OCI-LY3 (cell line): ENCODE measurements at regions not wholly inside any gene's neighbourhood (a gene's known extent, or its start where the extent isn't known, plus 50 kb on each side); places are given as distances from the start of the nearest gene placed in this dataset.

Source experiments
- H2AFZ ChIP-seq: fragments of 200-600, 300-600 bp; shearing (Covaris generic); 2 replicates; pipeline ENCODE4 v1.6.0; 2014; ENCODE audit warnings: antibody characterized with exemption, low read depth, low read length
- H3K27ac ChIP-seq: fragments of 200-600, 300-600 bp; sonication (generic); 2 replicates; pipeline ENCODE4 v1.5.1; 2014; ENCODE audit warnings: mild to moderate bottlenecking, low read length, moderate library complexity, mixed read lengths
- H3K27me3 ChIP-seq: fragments of 200-600, 300-600 bp; sonication (generic); 2 replicates; pipeline ENCODE4 v1.6.1; 2014; ENCODE audit warnings: low read depth, low read length, mixed read lengths
- H3K36me3 ChIP-seq: fragments of 200-600, 300-600 bp; sonication (generic); replicated peaks from 2 replicates; pipeline ENCODE3; 2014; ENCODE audit warnings: low read depth, low read length, mixed read lengths
- H3K4me1 ChIP-seq: fragments of 300-600, 200-600 bp; sonication (generic); 2 replicates; pipeline ENCODE4 v1.6.1; 2014; ENCODE audit warnings: low read length, mixed read lengths
- H3K4me2 ChIP-seq: fragments of 200-600, 300-600 bp; sonication (generic); 2 replicates; pipeline ENCODE4 v1.6.1; 2014; ENCODE audit warnings: low read length, mixed read lengths
- H3K4me3 ChIP-seq: fragments of 300-600, 200-600 bp; sonication (generic); 2 replicates; pipeline ENCODE4 v1.5.1; 2014; ENCODE audit warnings: antibody characterized with exemption, mild to moderate bottlenecking, low read length, moderate library complexity
- H3K79me2 ChIP-seq: fragments of 300-600, 200-600 bp; shearing (Covaris generic); 2 replicates; pipeline ENCODE4 v1.6.1; 2014; ENCODE audit warnings: mild to moderate bottlenecking, low read length, mixed read lengths
- H3K9ac ChIP-seq: fragments of 300-600, 200-600 bp; shearing (Covaris generic); 2 replicates; pipeline ENCODE4 v1.6.0; 2014; ENCODE audit warnings: mild to moderate bottlenecking, low read length, moderate library complexity
- H3K9me3 ChIP-seq: fragments of 200-600, 300-600 bp; shearing (Covaris generic); 2 replicates; pipeline ENCODE4 v1.6.1; 2014; ENCODE audit warnings: low read length, mixed read lengths; ENCODE audit not compliant: insufficient read depth
- H4K20me1 ChIP-seq: fragments of 200-600, 300-600 bp; sonication (generic); 2 replicates; pipeline ENCODE4 v1.6.1; 2016; ENCODE audit warnings: low read length, mixed read lengths; ENCODE audit not compliant: insufficient read depth
- CTCF ChIP-seq: fragments of 200-600, 300-600 bp; sonication (generic); IDR thresholded peaks from 2 replicates; pipeline ENCODE4 v1.5.1; 2014; ENCODE audit warnings: antibody characterized with exemption, low read length, low read depth
- EZH2phosphoT487 ChIP-seq: fragments of 200-600 bp; shearing (Covaris generic); IDR thresholded peaks from 2 replicates; pipeline ENCODE4 v1.6.1; 2018; ENCODE audit warnings: antibody characterized with exemption, mixed run types, low read depth

GRCh38 chr17:72060084-72060483 lies 60.7 kb upstream of the SOX9 start:
- Histone ChIP-seq H2AFZ (no peak overlapping the region), H3K4me1 (peaks cover 11% of the 10 kb centered on the region), H3K4me2 (no peak overlapping the region), H3K79me2 (no peaks in the 10 kb centered on the region), H3K9ac (no peak overlapping the region), H3K9me3 (no peaks in the 10 kb centered on the region), H3K27ac (no peak overlapping the region), H3K4me3 (no peak overlapping the region), H4K20me1 (no peaks in the 10 kb centered on the region), H3K27me3 (0 out of 2 replicates have a peak, but pooled peaks cover 3% of the 10 kb centered on the region), H3K36me3 (no peaks in the 10 kb centered on the region)
- TF ChIP-seq EZH2phosphoT487: no peak
- no peak for TF ChIP-seq CTCF

GRCh38 chr17:72063262-72063661 lies 57.6 kb upstream of the SOX9 start:
- H3K9me3 ChIP-seq: no peaks in the 10 kb centered on the region
- no peaks in the 10 kb centered on the region for H3K79me2 ChIP-seq
- H3K36me3 ChIP-seq: no peaks in the 10 kb centered on the region
- no peak overlapping the region for H3K9ac ChIP-seq
- H2AFZ ChIP-seq: no peak overlapping the region
- no peaks in the 10 kb centered on the region for H4K20me1 ChIP-seq
- no peak overlapping the region for H3K27ac ChIP-seq
- H3K4me3 ChIP-seq: no peak overlapping the region
- no peaks in the 10 kb centered on the region for H3K4me1 ChIP-seq
- H3K4me2 ChIP-seq: no peak overlapping the region
- no peak for TF ChIP-seq CTCF
- TF ChIP-seq EZH2phosphoT487: no peak
- H3K27me3 ChIP-seq: 0 out of 2 replicates have a peak, but pooled peaks cover 3% of the 10 kb centered on the region

GRCh38 chr17:72063756-72064450 lies 56.9 kb upstream of the SOX9 start:
- TF ChIP-seq EZH2phosphoT487 (no peak), CTCF (no peak)
- Histone ChIP-seq H3K4me2 (no peak overlapping the region), H3K9ac (no peak overlapping the region), H3K79me2 (no peaks in the 10 kb centered on the region), H3K4me1 (no peaks in the 10 kb centered on the region), H3K4me3 (no peak overlapping the region), H2AFZ (no peak overlapping the region), H3K27ac (no peak overlapping the region), H3K9me3 (no peaks in the 10 kb centered on the region), H3K36me3 (no peaks in the 10 kb centered on the region), H3K27me3 (0 out of 2 replicates have a peak, but pooled peaks cover 3% of the 10 kb centered on the region), H4K20me1 (no peaks in the 10 kb centered on the region)

GRCh38 chr17:72064606-72065193 lies 56.1 kb upstream of the SOX9 start:
- H3K36me3 ChIP-seq: no peaks in the 10 kb centered on the region
- no peaks in the 10 kb centered on the region for H3K79me2 ChIP-seq
- no peak overlapping the region for H3K4me3 ChIP-seq
- no peak overlapping the region for H3K27ac ChIP-seq
- H3K4me1 ChIP-seq: no peaks in the 10 kb centered on the region
- H3K27me3 ChIP-seq: 0 out of 2 replicates have a peak, but pooled peaks cover 3% of the 10 kb centered on the region
- no peaks in the 10 kb centered on the region for H4K20me1 ChIP-seq
- TF ChIP-seq EZH2phosphoT487: no peak
- no peak for TF ChIP-seq CTCF
- H2AFZ ChIP-seq: no peak overlapping the region
- no peak overlapping the region for H3K9ac ChIP-seq
- H3K4me2 ChIP-seq: no peak overlapping the region
- no peaks in the 10 kb centered on the region for H3K9me3 ChIP-seq
